SK-N-SH treated with all-trans-retinoic acid at 6 μM for 48 hours (cell line): ENCODE measurements at regions not wholly inside any gene's neighbourhood (a gene's known extent, or its start where the extent isn't known, plus 50 kb on each side); places are given as distances from the start of the nearest gene placed in this dataset.

Source experiments
- ATAC-seq: fragments of 200-7000 bp; cut with Tn5 transposase; 3 replicates; pipeline ENCODE4 v1.9.1; 2020; ENCODE audit warnings: mild to moderate bottlenecking, moderate library complexity
- ARNTL ChIP-seq: fragments of 450-650 bp; formaldehyde crosslinking; IDR thresholded peaks from 2 replicates; pipeline ENCODE4 v1.5.0; 2020; ENCODE audit warnings: low read depth, mild to moderate bottlenecking, moderate library complexity, borderline replicate concordance
- BACH2 ChIP-seq: fragments of 250-450 bp; sonication (Bioruptor Pico); IDR thresholded peaks from 2 replicates; pipeline ENCODE4 v1.9.0; 2021; ENCODE audit warnings: mild to moderate bottlenecking, borderline replicate concordance
- CSDC2 ChIP-seq: fragments of 250-450 bp; sonication (Bioruptor Pico); IDR thresholded peaks from 2 replicates; pipeline ENCODE4 v1.5.0; 2020; ENCODE audit warnings: mild to moderate bottlenecking, moderate library complexity
- ESRRG ChIP-seq: fragments of 250-450 bp; sonication (Bioruptor Pico); IDR thresholded peaks from 2 replicates; pipeline ENCODE4 v1.6.1; 2021; ENCODE audit warnings: mild to moderate bottlenecking
- GLIS3 ChIP-seq: fragments of 250-450 bp; sonication (Bioruptor Pico); IDR thresholded peaks from 2 replicates; pipeline ENCODE4 v1.5.0; 2020; ENCODE audit warnings: mild to moderate bottlenecking, moderate library complexity
- ISL1 ChIP-seq: fragments of 250-450 bp; sonication (Bioruptor Pico); IDR thresholded peaks from 2 replicates; pipeline ENCODE4 v2.1.2; 2022; ENCODE audit warnings: mild to moderate bottlenecking, moderate library complexity
- OSR1 ChIP-seq: fragments of 250-450 bp; sonication (Bioruptor Pico); IDR thresholded peaks from 2 replicates; pipeline ENCODE4 v1.8.0; 2022; ENCODE audit warnings: moderate library complexity, mild to moderate bottlenecking, inconsistent platforms
- RARB ChIP-seq: fragments of 250-450 bp; sonication (Bioruptor Pico); IDR thresholded peaks from 2 replicates; pipeline ENCODE4 v1.8.0; 2021; ENCODE audit warnings: mild to moderate bottlenecking, moderate library complexity
- SNAI2 ChIP-seq: fragments of 250-450 bp; sonication (Bioruptor Pico); IDR thresholded peaks from 2 replicates; pipeline ENCODE4 v1.5.0; 2020; ENCODE audit warnings: mild to moderate bottlenecking, moderate library complexity
- TCF4 ChIP-seq: fragments of 250-450 bp; sonication (Bioruptor Pico); IDR thresholded peaks from 2 replicates; pipeline ENCODE4 v1.8.0; 2021; ENCODE audit warnings: mild to moderate bottlenecking, moderate library complexity, borderline replicate concordance
- TOX ChIP-seq: fragments of 250-450 bp; sonication (Bioruptor Pico); IDR thresholded peaks from 2 replicates; pipeline ENCODE4 v1.8.0; 2021; ENCODE audit warnings: mild to moderate bottlenecking, moderate library complexity, borderline replicate concordance
- ZC3H10 ChIP-seq: fragments of 250-450 bp; sonication (Bioruptor Pico); IDR thresholded peaks from 2 replicates; pipeline ENCODE4 v1.5.1; 2021; ENCODE audit warnings: mild to moderate bottlenecking, moderate library complexity
- ZFP30 ChIP-seq: fragments of 450-650 bp; formaldehyde crosslinking; IDR thresholded peaks from 2 replicates; pipeline ENCODE4 v1.5.0; 2022; ENCODE audit warnings: mild to moderate bottlenecking, moderate library complexity
- ZNF70 ChIP-seq: fragments of 450-650 bp; formaldehyde crosslinking; IDR thresholded peaks from 2 replicates; pipeline ENCODE4 v1.5.0; 2020; ENCODE audit warnings: mild to moderate bottlenecking, moderate library complexity
- ZNF8 ChIP-seq: fragments of 450-650 bp; formaldehyde crosslinking; IDR thresholded peaks from 2 replicates; pipeline ENCODE4 v1.5.0; 2020; ENCODE audit warnings: mild to moderate bottlenecking, moderate library complexity
- TF ChIP-seq, protein P1 (sequence below): fragments of 250-450 bp; sonication (Bioruptor Pico); IDR thresholded peaks from 2 replicates; pipeline ENCODE4 v1.8.0; 2021; ENCODE audit warnings: low read depth, mild to moderate bottlenecking, moderate library complexity, borderline replicate concordance
- TF ChIP-seq, protein P2 (sequence below): fragments of 250-450 bp; sonication (Bioruptor Pico); IDR thresholded peaks from 2 replicates; pipeline ENCODE4 v1.5.1; 2021; ENCODE audit warnings: mild to moderate bottlenecking, moderate library complexity
- TF ChIP-seq, protein P3 (sequence below): fragments of 250-450 bp; sonication (Bioruptor Pico); IDR thresholded peaks from 2 replicates; pipeline ENCODE4 v1.5.1; 2020; ENCODE audit warnings: low read depth, mild to moderate bottlenecking, moderate library complexity
- TF ChIP-seq, protein P4 (sequence below): fragments of 250-450 bp; sonication (Bioruptor Pico); IDR thresholded peaks from 2 replicates; pipeline ENCODE4 v1.8.0; 2020; ENCODE audit warnings: mild to moderate bottlenecking, moderate library complexity, borderline replicate concordance
- TF ChIP-seq, protein P5 (sequence below): fragments of 250-450 bp; sonication (Bioruptor Pico); IDR thresholded peaks from 2 replicates; pipeline ENCODE4 v1.5.0; 2020; ENCODE audit warnings: mild to moderate bottlenecking, moderate library complexity

DNA sequence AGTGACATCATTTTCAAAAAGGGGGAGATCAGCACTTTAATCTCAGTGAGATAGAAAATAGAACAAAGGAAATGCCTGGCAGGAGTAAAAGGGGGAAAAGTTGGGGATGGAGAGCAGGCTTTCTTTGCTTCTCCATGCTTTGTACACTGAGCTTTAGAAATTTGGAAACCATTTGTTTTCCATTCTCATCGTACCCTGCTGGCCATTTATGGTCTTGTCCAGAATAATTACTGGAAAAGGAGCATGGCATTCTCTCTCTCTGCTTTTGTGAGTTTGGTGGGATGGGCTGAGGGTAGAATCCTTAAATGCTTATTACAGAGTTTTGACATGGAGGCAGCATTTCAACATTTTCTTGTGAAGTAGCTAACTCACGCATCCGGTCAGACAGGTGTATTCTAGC lies 104.4 kb upstream of the FLRT2 start:
- ATAC-seq = peak; percentile 72

DNA sequence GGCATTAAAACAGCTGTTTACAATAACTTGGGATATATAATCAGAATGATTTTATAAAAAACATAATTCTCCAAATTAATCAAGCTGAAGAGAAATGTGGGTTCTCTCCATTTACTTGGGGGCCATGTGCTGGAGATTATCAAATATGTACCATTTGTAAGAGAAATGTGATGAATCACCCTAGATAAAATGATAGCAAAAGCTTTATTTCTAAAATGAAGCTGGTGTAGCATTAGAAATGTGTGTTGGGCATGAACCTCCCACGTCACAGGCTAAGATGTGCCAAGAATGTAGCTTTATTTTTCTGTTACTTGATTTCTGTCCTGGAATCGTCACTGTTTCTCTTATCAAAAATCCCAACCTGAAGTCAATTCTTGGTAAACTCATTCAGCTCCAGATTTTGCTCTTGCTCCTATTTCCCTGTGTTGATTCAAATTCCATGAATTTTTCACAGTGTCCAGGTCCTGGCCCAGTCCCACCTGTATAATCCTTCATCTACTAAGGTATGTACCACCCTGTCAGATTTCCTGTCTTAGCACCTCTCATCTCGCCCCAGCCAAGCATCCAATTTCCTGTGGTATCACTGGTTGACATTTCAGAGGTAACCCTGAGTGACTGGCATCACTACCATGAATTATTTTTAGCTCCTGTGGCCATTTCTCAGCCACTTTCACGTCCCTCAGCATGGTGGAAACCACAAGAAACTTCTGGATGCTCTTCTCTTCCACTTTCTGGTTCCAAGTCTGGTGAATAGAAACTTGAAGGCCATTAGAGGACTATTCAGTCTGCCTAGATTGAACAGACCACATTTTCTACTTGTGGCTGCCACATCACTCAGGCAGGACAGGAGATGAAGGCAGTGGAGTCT lies 103.6 kb upstream of the FLRT2 start:
- ATAC-seq = peak; percentile 80

More for the DNA sequence above, 104.4 kb upstream of the FLRT2 start:
- no peak for TF ChIP-seq ARNTL (CRISPR knock-in tag)
- no peak for TF ChIP-seq TCF4
- TF ChIP-seq BACH2 (CRISPR knock-in tag) = no peak
- no peak for TF ChIP-seq ISL1 (CRISPR knock-in tag)
- TF ChIP-seq GLIS3 = no peak
- TF ChIP-seq, protein P1, sequence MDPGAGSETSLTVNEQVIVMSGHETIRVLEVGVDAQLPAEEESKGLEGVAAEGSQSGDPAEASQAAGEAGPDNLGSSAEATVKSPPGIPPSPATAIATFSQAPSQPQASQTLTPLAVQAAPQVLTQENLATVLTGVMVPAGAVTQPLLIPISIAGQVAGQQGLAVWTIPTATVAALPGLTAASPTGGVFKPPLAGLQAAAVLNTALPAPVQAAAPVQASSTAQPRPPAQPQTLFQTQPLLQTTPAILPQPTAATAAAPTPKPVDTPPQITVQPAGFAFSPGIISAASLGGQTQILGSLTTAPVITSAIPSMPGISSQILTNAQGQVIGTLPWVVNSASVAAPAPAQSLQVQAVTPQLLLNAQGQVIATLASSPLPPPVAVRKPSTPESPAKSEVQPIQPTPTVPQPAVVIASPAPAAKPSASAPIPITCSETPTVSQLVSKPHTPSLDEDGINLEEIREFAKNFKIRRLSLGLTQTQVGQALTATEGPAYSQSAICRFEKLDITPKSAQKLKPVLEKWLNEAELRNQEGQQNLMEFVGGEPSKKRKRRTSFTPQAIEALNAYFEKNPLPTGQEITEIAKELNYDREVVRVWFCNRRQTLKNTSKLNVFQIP (CRISPR knock-in tag) = no peak
- TF ChIP-seq, protein P2, sequence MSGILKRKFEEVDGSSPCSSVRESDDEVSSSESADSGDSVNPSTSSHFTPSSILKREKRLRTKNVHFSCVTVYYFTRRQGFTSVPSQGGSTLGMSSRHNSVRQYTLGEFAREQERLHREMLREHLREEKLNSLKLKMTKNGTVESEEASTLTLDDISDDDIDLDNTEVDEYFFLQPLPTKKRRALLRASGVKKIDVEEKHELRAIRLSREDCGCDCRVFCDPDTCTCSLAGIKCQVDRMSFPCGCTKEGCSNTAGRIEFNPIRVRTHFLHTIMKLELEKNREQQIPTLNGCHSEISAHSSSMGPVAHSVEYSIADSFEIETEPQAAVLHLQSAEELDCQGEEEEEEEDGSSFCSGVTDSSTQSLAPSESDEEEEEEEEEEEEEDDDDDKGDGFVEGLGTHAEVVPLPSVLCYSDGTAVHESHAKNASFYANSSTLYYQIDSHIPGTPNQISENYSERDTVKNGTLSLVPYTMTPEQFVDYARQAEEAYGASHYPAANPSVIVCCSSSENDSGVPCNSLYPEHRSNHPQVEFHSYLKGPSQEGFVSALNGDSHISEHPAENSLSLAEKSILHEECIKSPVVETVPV (CRISPR knock-in tag) = no peak
- TF ChIP-seq, protein P3, sequence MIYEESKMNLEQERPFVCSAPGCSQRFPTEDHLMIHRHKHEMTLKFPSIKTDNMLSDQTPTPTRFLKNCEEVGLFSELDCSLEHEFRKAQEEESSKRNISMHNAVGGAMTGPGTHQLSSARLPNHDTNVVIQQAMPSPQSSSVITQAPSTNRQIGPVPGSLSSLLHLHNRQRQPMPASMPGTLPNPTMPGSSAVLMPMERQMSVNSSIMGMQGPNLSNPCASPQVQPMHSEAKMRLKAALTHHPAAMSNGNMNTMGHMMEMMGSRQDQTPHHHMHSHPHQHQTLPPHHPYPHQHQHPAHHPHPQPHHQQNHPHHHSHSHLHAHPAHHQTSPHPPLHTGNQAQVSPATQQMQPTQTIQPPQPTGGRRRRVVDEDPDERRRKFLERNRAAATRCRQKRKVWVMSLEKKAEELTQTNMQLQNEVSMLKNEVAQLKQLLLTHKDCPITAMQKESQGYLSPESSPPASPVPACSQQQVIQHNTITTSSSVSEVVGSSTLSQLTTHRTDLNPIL (CRISPR knock-in tag) = no peak
- no peak for TF ChIP-seq ESRRG
- TF ChIP-seq SNAI2 = no peak
- TF ChIP-seq, protein P4, sequence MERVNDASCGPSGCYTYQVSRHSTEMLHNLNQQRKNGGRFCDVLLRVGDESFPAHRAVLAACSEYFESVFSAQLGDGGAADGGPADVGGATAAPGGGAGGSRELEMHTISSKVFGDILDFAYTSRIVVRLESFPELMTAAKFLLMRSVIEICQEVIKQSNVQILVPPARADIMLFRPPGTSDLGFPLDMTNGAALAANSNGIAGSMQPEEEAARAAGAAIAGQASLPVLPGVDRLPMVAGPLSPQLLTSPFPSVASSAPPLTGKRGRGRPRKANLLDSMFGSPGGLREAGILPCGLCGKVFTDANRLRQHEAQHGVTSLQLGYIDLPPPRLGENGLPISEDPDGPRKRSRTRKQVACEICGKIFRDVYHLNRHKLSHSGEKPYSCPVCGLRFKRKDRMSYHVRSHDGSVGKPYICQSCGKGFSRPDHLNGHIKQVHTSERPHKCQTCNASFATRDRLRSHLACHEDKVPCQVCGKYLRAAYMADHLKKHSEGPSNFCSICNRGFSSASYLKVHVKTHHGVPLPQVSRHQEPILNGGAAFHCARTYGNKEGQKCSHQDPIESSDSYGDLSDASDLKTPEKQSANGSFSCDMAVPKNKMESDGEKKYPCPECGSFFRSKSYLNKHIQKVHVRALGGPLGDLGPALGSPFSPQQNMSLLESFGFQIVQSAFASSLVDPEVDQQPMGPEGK (CRISPR knock-in tag) = no peak
- no peak for TF ChIP-seq ZC3H10
- no peak for TF ChIP-seq ZNF8 (CRISPR knock-in tag)

More for the DNA sequence above, 103.6 kb upstream of the FLRT2 start:
- TF ChIP-seq BACH2 (CRISPR knock-in tag) = no peak
- no peak for TF ChIP-seq CSDC2
- TF ChIP-seq ISL1 (CRISPR knock-in tag) = no peak
- no peak for TF ChIP-seq TCF4
- TF ChIP-seq, protein P5, sequence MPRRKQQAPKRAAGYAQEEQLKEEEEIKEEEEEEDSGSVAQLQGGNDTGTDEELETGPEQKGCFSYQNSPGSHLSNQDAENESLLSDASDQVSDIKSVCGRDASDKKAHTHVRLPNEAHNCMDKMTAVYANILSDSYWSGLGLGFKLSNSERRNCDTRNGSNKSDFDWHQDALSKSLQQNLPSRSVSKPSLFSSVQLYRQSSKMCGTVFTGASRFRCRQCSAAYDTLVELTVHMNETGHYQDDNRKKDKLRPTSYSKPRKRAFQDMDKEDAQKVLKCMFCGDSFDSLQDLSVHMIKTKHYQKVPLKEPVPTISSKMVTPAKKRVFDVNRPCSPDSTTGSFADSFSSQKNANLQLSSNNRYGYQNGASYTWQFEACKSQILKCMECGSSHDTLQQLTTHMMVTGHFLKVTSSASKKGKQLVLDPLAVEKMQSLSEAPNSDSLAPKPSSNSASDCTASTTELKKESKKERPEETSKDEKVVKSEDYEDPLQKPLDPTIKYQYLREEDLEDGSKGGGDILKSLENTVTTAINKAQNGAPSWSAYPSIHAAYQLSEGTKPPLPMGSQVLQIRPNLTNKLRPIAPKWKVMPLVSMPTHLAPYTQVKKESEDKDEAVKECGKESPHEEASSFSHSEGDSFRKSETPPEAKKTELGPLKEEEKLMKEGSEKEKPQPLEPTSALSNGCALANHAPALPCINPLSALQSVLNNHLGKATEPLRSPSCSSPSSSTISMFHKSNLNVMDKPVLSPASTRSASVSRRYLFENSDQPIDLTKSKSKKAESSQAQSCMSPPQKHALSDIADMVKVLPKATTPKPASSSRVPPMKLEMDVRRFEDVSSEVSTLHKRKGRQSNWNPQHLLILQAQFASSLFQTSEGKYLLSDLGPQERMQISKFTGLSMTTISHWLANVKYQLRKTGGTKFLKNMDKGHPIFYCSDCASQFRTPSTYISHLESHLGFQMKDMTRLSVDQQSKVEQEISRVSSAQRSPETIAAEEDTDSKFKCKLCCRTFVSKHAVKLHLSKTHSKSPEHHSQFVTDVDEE = no peak
- no peak for TF ChIP-seq ZNF70 (CRISPR knock-in tag)
- no peak for TF ChIP-seq TOX (CRISPR knock-in tag)
- TF ChIP-seq RARB (CRISPR knock-in tag) = no peak
- no peak for TF ChIP-seq ZNF8 (CRISPR knock-in tag)
- TF ChIP-seq ZFP30 (CRISPR knock-in tag) = no peak
- TF ChIP-seq, protein P3 (CRISPR knock-in tag) = no peak
- TF ChIP-seq, protein P2 (CRISPR knock-in tag) = no peak
- TF ChIP-seq SNAI2 = no peak
- no peak for TF ChIP-seq OSR1 (CRISPR knock-in tag)
- TF ChIP-seq, all 23 proteins: peak for 0
